GM18498 (cell line): ENCODE measurements at regions not wholly inside any gene's neighbourhood (a gene's known extent, or its start where the extent isn't known, plus 50 kb on each side); places are given as distances from the start of the nearest gene placed in this dataset.

ENCODE experiments used
- ATAC-seq: cut with Tn5 transposase; IDR thresholded peaks from one replicate; pipeline ENCODE4 v1.9.1; 2021; ENCODE audit warnings: mild to moderate bottlenecking, moderate library complexity; ENCODE audit not compliant: unreplicated experiment

- ATAC-seq, result no peak
These were observed 87.2 kb upstream of the KLF13 start for GRCh38 chr15:31239409-31239808.

GRCh38 chr15:31241888-31242522, 84.6 kb upstream of the KLF13 start:
- ATAC-seq, result no peak

- no peak for ATAC-seq
These were observed 82.7 kb upstream of the KLF13 start for GRCh38 chr15:31243895-31244294.

- ATAC-seq, result no peak
These were observed 81.4 kb upstream of the KLF13 start for GRCh38 chr15:31245135-31245689.

GRCh38 chr15:31245756-31246155, 80.9 kb upstream of the KLF13 start:
- no peak for ATAC-seq

GRCh38 chr15:31247404-31247803, 79.2 kb upstream of the KLF13 start:
- no peak for ATAC-seq

GRCh38 chr15:31248263-31248662, 78.4 kb upstream of the KLF13 start:
- ATAC-seq, result no peak

- ATAC-seq, result no peak
These were observed 77.7 kb upstream of the KLF13 start for GRCh38 chr15:31248951-31249350.

GRCh38 chr15:31250033-31250432, 76.6 kb upstream of the KLF13 start:
- ATAC-seq, result no peak

GRCh38 chr15:31251165-31251564, 75.5 kb upstream of the KLF13 start:
- ATAC-seq, result no peak

GRCh38 chr15:31252171-31252785, 74.4 kb upstream of the KLF13 start:
- ATAC-seq, result no peak

GRCh38 chr15:31254431-31255175, 72.0 kb upstream of the KLF13 start:
- ATAC-seq, result no peak

GRCh38 chr15:31255176-31255510, 71.5 kb upstream of the KLF13 start:
- ATAC-seq, result no peak

- ATAC-seq, result peak; percentile 70
These were observed 70.8 kb upstream of the KLF13 start for GRCh38 chr15:31255732-31256377.

GRCh38 chr15:31256378-31257265, 70.0 kb upstream of the KLF13 start:
- no peak for ATAC-seq

GRCh38 chr15:31257286-31257685, 69.3 kb upstream of the KLF13 start:
- no peak for ATAC-seq

- no peak for ATAC-seq
These were observed 68.4 kb upstream of the KLF13 start for GRCh38 chr15:31258260-31258659.

- no peak for ATAC-seq
These were observed 66.9 kb upstream of the KLF13 start for GRCh38 chr15:31259562-31260252.

GRCh38 chr15:31260646-31261265, 65.9 kb upstream of the KLF13 start:
- ATAC-seq, result no peak
